Activated CD4-positive, alpha-beta T cell treated with anti-CD3 and anti-CD28 coated beads, Interleukin-2, amount 10 ng/mL, durations not matched to agents 7 days and 5 days (primary cell): ENCODE measurements at regions not wholly inside any gene's neighbourhood (a gene's known extent, or its start where the extent isn't known, plus 50 kb on each side); places are given as distances from the start of the nearest gene placed in this dataset.
"Not testable (repeated sequence)": the region's sequence is repeated elsewhere in the genome, so short reads cannot be mapped to it uniquely, and the experiment has no call there.

Experiments used
- CTCF ChIA-PET: fragments of 350-600 bp; sonication (Branson Sonifier 250); formaldehyde crosslinking; loops from one replicate; lab custom pipeline; 2021; ENCODE audit warnings: antibody characterized with exemption; lab: Charles Lee
- POLR2A ChIA-PET: fragments of 350-600 bp; sonication (Branson Sonifier 250); formaldehyde crosslinking; loops from one replicate; lab custom pipeline; 2021; ENCODE audit warnings: antibody characterized with exemption; lab: Charles Lee
- DNase-seq: peaks from one replicate; pipeline ENCODE4 v3.0.0-alpha.2; 2020
- H3K27ac Mint-ChIP-seq: one replicate; pipeline ENCODE4 v1.8.0; 2021; ENCODE audit warnings: mild to moderate bottlenecking, moderate library complexity, mixed read lengths
- H3K27me3 Mint-ChIP-seq: one replicate; pipeline ENCODE4 v1.8.0; 2021; ENCODE audit warnings: mixed read lengths
- H3K36me3 Mint-ChIP-seq: one replicate; pipeline ENCODE4 v1.8.0; 2021; ENCODE audit warnings: low read depth, mixed read lengths
- H3K4me1 Mint-ChIP-seq: one replicate; pipeline ENCODE4 v1.8.0; 2021; ENCODE audit warnings: mixed read lengths
- H3K4me3 Mint-ChIP-seq: one replicate; pipeline ENCODE4 v1.8.0; 2021; ENCODE audit warnings: mild to moderate bottlenecking, moderate library complexity, mixed read lengths
- H3K9me3 Mint-ChIP-seq: one replicate; pipeline ENCODE4 v1.8.0; 2021; ENCODE audit warnings: mixed read lengths

GRCh38 chr2:238525990-238526389 lies 99.3 kb downstream of the ASB1 start:
- POLR2A ChIA-PET: no interaction called here
- DNase-seq: no peak
- CTCF ChIA-PET: interaction anchor here (1.2 kb wide), 1 partner anchor 13 kb away, joined by 3 read pairs; no protein-coding TSS in a partner anchor
- no peak overlapping the region for H3K27ac Mint-ChIP-seq
- no peaks in the 10 kb centered on the region for H3K4me1 Mint-ChIP-seq
- no peak overlapping the region for H3K4me3 Mint-ChIP-seq
- no peaks in the 10 kb centered on the region for H3K27me3 Mint-ChIP-seq
- no peaks in the 10 kb centered on the region for H3K36me3 Mint-ChIP-seq
- H3K9me3 Mint-ChIP-seq: peaks cover 9% of the 10 kb centered on the region

- ChIA-PET CTCF (interaction anchor here (0.6 to 1.0 kb wide), 2 partner anchors 14 to 1698 kb away, joined by 3 read pairs; no protein-coding TSS in a partner anchor), POLR2A (no interaction called here)
- DNase-seq: no peak
- H3K27me3 Mint-ChIP-seq: no peaks in the 10 kb centered on the region
- H3K27ac Mint-ChIP-seq: no peak overlapping the region
- H3K4me1 Mint-ChIP-seq: no peaks in the 10 kb centered on the region
- H3K36me3 Mint-ChIP-seq: no peaks in the 10 kb centered on the region
- no peak overlapping the region for H3K4me3 Mint-ChIP-seq
- peaks cover 19% of the 10 kb centered on the region for H3K9me3 Mint-ChIP-seq
Measured at GRCh38 chr2:238527565-238527964, 100.8 kb downstream of the ASB1 start.

GRCh38 chr2:238528953-238529781 lies 102.4 kb downstream of the ASB1 start:
- Mint-ChIP-seq H3K27me3 (no peaks in the 10 kb centered on the region), H3K4me3 (no peak overlapping the region), H3K4me1 (no peaks in the 10 kb centered on the region), H3K36me3 (no peaks in the 10 kb centered on the region), H3K27ac (no peak overlapping the region), H3K9me3 (peaks cover 23% of the 10 kb centered on the region)
- DNase-seq: no peak
- POLR2A ChIA-PET: no interaction called here
- CTCF ChIA-PET: no interaction called here

- H3K27ac Mint-ChIP-seq, H3K36me3 Mint-ChIP-seq, POLR2A ChIA-PET, DNase-seq, CTCF ChIA-PET, H3K27me3 Mint-ChIP-seq, H3K4me1 Mint-ChIP-seq, H3K4me3 Mint-ChIP-seq: not testable (repeated sequence)
- H3K9me3 Mint-ChIP-seq: peaks cover 23% of the 10 kb centered on the region
Measured at GRCh38 chr2:238531017-238531645, 104.4 kb downstream of the ASB1 start.

- POLR2A ChIA-PET, H3K27me3 Mint-ChIP-seq, CTCF ChIA-PET, H3K9me3 Mint-ChIP-seq, H3K4me1 Mint-ChIP-seq, DNase-seq, H3K27ac Mint-ChIP-seq, H3K36me3 Mint-ChIP-seq, H3K4me3 Mint-ChIP-seq: not testable (repeated sequence)
Measured at GRCh38 chr2:238543732-238544131, 117.0 kb downstream of the ASB1 start.

- Mint-ChIP-seq H3K4me3 (no peak overlapping the region), H3K9me3 (peaks cover 2% of the 10 kb centered on the region), H3K27me3 (no peaks in the 10 kb centered on the region), H3K27ac (no peak overlapping the region), H3K4me1 (no peaks in the 10 kb centered on the region), H3K36me3 (no peaks in the 10 kb centered on the region)
- ChIA-PET CTCF (no interaction called here), POLR2A (no interaction called here)
- DNase-seq: no peak
Measured at GRCh38 chr2:238548902-238549462, 122.3 kb downstream of the ASB1 start.

GRCh38 chr2:238549866-238550265 lies 123.1 kb downstream of the ASB1 start:
- H3K9me3 Mint-ChIP-seq: peaks cover 2% of the 10 kb centered on the region
- POLR2A ChIA-PET: no interaction called here
- no peaks in the 10 kb centered on the region for H3K36me3 Mint-ChIP-seq
- no peaks in the 10 kb centered on the region for H3K27me3 Mint-ChIP-seq
- no peak for DNase-seq
- H3K4me1 Mint-ChIP-seq: no peaks in the 10 kb centered on the region
- no peak overlapping the region for H3K4me3 Mint-ChIP-seq
- no peak overlapping the region for H3K27ac Mint-ChIP-seq
- CTCF ChIA-PET: no interaction called here

GRCh38 chr2:238551091-238551490 lies 124.4 kb downstream of the ASB1 start:
- Mint-ChIP-seq H3K4me1 (no peaks in the 10 kb centered on the region), H3K27ac (no peak overlapping the region), H3K9me3 (peaks cover 2% of the 10 kb centered on the region), H3K4me3 (no peak overlapping the region), H3K27me3 (no peaks in the 10 kb centered on the region), H3K36me3 (no peaks in the 10 kb centered on the region)
- CTCF ChIA-PET: no interaction called here
- DNase-seq: no peak
- POLR2A ChIA-PET: no interaction called here

GRCh38 chr2:238552226-238552625 lies 125.5 kb downstream of the ASB1 start:
- Mint-ChIP-seq H3K4me3 (no peak overlapping the region), H3K9me3 (peaks cover 2% of the 10 kb centered on the region), H3K4me1 (no peaks in the 10 kb centered on the region), H3K27ac (no peak overlapping the region), H3K36me3 (no peaks in the 10 kb centered on the region), H3K27me3 (no peaks in the 10 kb centered on the region)
- no peak for DNase-seq
- POLR2A ChIA-PET: no interaction called here
- CTCF ChIA-PET: interaction anchor here (1.2 kb wide), 1 partner anchor 18 kb away, joined by 3 read pairs; no protein-coding TSS in a partner anchor

- Mint-ChIP-seq H3K4me3 (no peak overlapping the region), H3K27me3 (no peaks in the 10 kb centered on the region), H3K9me3 (peaks cover 2% of the 10 kb centered on the region), H3K4me1 (no peaks in the 10 kb centered on the region), H3K27ac (no peak overlapping the region), H3K36me3 (no peaks in the 10 kb centered on the region)
- no peak for DNase-seq
- ChIA-PET CTCF (no interaction called here), POLR2A (no interaction called here)
Measured at GRCh38 chr2:238553159-238553558, 126.4 kb downstream of the ASB1 start.

- H3K36me3 Mint-ChIP-seq: no peaks in the 10 kb centered on the region
- POLR2A ChIA-PET: no interaction called here
Measured at GRCh38 chr2:238554468-238555315, 128.0 kb downstream of the ASB1 start.

GRCh38 chr2:238555786-238556542 lies 129.2 kb downstream of the ASB1 start:
- H3K36me3 Mint-ChIP-seq: no peaks in the 10 kb centered on the region
- DNase-seq: no peak
- H3K27ac Mint-ChIP-seq: no peak overlapping the region
- no peaks in the 10 kb centered on the region for H3K4me1 Mint-ChIP-seq
- no peaks in the 10 kb centered on the region for H3K27me3 Mint-ChIP-seq
- CTCF ChIA-PET: interaction anchor here (1.2 kb wide), 1 partner anchor 12 kb away, joined by 3 read pairs; no protein-coding TSS in a partner anchor
- no peak overlapping the region for H3K4me3 Mint-ChIP-seq
- POLR2A ChIA-PET: no interaction called here
- H3K9me3 Mint-ChIP-seq: peaks cover 2% of the 10 kb centered on the region

More at GRCh38 chr2:238554468-238555315, 128.0 kb downstream of the ASB1 start:
- no peaks in the 10 kb centered on the region for H3K4me1 Mint-ChIP-seq
- DNase-seq: no peak
- no peaks in the 10 kb centered on the region for H3K27me3 Mint-ChIP-seq
- peaks cover 2% of the 10 kb centered on the region for H3K9me3 Mint-ChIP-seq
- no peak overlapping the region for H3K4me3 Mint-ChIP-seq
- CTCF ChIA-PET: no interaction called here
- no peak overlapping the region for H3K27ac Mint-ChIP-seq
